MV-4-11 (cell line): ENCODE measurements at regions not wholly inside any gene's neighbourhood (a gene's known extent, or its start where the extent isn't known, plus 50 kb on each side); places are given as distances from the start of the nearest gene placed in this dataset.
"Not testable (repeated sequence)": the region's sequence is repeated elsewhere in the genome, so short reads cannot be mapped to it uniquely, and the experiment has no call there.

Experiments
- DNase-seq: peaks from one replicate; lab custom pipeline; 2025; lab: John Stamatoyannopoulos, UW

DNA sequence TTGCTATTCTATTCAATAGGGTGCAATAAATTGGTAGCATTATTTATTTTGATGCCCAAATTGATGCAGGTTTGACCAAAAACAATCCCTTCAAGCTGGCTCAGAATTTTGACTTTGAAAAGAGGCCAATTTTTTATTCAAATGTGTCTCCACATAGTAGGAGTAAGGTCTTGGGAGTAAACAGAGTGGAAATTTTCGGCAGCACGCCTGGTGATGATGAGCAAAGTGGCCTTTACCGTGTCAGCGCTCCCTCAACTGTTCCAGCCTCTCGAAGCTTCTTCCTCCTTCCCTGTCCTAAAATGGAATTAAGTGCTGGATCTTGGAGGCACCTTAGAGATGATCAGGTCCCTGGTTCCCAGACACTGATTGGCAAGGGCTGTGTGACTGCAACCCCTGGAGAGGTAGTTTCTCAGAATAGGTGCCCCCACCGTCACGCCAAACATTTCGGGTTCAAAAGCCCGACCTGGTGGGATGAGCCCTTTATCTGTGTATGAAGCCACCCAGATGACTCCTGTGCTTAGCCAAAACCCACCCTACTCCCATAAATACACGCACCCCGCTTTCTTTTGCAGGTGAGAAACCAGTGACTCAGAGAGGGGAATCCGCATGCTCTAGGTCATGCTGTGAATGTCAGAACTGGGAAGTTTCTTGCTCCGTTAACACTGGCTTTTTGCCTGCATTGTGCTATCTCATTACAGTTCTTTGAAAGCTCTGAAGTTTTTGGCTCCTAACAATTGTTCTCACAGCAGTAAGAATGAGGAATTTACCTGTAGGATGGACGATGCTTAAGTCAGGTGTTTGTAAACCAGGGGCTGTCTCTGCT lies 89.1 kb downstream of the CRYGS start:
- DNase-seq, result no peak

DNA sequence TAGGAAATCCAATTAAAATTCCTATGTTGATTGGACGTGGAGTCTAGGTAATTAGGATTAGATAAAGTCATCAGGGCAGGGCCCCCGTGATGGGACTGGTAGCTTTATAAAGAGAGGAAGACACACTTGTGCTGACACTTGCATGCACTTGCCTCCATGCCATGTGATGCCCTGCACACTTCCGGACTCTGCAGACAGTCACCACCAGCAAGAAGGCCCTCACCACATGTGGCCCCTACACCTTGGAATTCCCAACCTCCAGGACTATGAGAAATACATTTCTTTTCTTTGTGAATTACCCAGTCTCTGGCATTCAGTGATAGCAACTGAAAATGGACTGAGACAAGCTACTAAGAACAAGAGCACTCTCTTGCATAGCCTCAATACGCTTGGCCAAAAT lies 90.6 kb downstream of the CRYGS start:
- DNase-seq, result no peak

DNA sequence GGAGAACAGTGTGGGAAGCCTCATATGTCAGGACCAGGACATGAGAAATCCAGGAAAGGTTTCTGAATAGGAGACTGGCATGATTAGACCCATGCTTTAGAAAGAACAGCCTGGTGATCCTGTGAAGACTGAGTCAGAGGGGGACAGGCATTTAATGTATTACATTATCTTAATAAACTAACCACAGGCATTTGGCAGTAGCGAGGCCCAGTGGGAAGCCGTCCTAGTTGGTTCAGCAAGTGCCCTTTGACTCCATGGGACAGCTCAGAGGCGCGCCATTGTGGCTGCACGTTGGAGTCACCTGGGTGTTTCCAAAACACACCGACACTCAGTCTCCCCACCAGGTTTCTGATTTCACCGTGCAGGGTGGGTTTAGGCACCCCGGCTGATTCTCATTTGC lies 90.5 kb upstream of the DGKG start:
- no peak for DNase-seq

DNA sequence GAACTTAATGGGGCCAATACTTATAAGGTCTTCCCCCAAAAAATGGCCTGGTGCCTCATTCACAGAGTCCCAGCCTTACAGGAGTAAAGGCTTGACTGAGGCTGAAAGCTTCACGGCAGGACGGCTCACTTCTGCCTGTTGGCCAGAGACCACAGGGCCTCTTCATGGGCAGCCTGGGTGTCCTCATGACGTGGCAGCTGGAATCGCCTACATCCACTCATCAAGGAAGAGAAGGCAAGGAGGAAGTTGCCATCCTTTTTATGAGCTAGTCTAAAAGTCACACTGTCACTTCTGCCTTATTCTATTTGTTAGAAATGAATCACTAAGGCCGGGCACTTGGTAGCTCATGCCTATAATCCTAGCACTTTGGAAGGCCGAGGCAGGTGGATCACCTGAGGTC lies 89.3 kb upstream of the DGKG start:
- DNase-seq, result peak; percentile 64

DNA sequence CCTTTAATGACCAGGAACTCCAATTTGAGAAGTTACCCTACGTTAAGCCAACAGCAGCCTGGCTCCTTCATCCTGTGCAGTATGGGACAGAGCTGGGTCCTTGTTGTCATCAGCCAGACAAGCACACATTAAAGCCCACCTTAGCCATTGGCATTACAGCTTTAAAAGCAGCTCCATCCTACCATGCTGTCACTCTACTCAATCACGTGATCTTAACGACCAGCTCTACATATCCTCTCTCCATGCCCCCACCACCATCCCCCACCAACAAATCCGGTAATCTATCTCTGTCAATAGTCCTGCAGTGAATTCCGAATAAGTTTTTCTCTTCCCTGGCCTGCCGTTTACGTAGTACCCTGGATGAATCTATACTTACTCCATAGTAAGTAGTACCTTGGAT lies 82.9 kb upstream of the DGKG start:
- DNase-seq, result no peak

DNA sequence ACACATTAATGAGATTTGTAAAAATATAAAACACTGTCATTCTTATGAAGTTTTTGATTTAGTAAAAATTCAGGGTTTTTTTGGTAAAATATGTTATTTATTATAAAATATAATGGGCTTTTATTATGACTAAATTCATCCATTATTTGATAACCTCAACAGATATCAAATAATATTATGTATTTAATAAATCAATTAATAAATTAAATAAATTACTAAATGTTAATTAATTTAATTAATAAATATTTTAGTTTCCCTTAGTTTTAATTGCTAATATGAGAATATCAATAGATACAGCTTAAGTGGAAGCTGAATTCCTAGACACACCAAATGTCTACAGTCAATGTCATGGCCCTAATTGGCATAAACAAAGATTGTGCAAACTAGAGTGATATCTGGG lies 82.3 kb upstream of the DGKG start:
- no peak for DNase-seq

DNA sequence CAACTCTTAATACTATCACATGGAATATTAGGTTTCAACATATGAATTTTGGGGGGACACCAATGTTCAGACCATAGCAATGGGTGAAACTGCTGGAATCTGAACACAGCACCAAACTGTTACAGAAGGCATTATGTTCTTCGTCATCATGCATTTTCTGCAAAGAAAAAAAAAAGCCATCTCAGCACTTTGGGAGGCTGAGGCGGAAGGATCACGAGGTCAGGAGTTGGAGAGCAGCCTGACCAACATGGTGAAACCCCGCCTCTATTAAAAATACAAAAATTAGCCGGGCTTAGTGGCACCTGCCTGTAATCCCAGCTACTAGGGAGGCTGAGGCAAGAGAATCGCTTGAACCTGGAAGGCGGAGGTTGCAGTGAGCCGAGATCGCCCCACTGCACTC lies 80.9 kb upstream of the DGKG start:
- not testable (repeated sequence) for DNase-seq

DNA sequence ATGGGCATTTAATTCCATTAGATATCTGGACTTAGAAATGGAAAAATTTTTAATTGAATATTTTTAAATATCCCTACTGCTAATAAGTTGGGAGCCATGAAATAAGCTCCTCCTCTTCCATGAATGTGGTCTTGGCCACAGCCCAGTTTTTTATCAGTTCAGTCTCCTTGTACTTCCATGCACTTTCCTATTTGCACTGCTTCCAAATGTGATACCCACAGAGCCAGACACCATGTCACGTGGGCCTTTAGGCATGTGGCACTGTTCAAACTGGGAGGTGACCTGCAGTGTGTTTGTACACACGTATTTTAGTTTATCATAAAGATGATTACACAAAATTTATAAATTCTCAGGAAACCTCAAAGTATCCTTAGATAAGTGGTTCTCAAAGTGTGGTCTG lies 80.1 kb upstream of the DGKG start:
- no peak for DNase-seq

DNA sequence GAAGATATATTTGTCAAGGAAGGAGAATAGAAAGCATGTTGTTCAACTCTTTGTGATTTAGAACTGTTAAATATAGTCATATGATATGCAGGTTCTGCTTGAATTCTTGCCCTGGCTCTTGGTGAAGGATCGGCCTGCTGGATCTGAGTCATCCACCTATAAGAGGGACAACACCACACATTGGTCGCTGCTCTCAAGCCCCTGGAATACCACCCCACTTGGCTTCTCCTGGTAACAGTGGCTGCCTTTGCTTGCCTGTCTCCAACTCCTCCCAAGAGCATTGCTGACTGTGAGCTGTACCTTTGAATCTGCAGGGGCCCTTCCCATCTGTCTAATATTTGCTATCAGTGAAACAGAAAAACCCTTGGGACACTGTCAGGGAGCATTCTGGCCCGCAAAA lies 78.9 kb upstream of the DGKG start:
- DNase-seq, result no peak

DNA sequence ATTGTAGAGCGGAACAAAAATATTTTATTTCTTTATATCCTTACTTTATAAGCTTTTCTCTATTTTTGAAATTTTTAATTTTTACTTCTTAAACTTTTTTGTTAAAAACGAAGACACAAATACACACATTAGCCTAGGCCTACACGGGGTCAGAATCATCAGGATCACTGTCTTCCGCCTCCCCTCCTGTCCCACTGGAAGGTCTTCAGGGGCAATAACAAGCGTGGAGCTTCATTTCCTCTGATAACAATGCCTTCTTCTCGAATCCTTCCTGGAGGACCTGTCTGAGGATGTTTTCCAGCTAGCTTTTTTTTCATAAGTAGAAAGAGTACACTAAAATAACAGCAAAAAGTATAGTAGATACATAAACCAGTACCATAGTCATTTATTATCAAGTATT lies 77.7 kb upstream of the DGKG start:
- DNase-seq, result no peak

DNA sequence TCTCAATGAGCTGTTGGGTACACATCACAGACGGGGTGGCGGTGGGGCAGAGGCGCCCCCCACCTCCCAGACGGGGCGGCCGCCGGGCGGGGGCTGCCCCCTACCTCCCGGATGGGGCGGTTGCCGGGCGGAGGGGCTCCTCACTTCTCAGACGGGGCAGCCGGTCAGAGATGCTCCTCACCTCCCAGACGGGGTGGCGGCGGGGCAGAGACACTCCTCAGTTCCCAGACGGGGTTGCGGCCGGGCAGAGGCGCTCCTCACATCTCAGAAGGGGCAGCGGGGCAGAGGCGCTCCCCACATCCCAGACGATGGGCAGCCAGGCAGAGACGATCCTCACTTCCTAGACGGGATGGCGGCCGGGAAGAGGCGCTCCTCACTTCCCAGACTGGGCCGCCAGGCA lies 73.3 kb upstream of the DGKG start:
- DNase-seq, result not testable (repeated sequence)

DNA sequence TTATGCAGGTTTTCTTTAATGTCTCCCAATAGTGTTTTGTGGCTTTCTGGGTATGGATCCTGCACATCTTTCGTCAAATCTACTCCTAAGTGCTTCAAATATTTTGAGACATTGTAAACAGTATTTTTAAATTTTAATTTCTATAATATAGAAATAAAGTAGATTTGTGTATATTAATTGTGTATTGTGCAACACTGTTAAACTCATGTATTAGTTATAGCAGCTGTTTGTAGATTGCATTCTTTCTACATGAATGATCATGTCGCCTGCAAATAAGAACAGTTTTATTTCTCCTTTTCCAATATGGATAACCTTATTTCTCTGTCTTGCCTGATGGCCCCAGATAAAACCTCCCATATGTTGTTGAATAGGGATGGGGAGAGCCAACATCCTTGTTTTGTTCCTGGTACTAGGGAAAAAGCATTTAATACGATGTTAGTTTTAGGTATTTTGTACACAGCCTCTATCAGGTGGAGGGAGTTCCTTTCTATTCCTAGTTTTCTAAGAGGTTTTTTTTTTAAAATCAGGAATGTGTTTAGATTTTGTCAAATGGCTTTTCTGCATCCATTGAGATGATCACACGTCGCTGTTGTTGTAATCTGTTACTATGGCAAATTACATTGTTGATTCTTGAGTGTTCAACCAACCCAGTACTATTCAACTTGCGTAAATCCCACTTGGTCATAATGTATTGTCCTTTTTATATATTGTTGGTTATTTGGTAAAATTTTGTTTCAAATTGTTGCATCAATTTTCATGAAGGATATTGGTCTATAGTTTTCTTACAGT lies 71.1 kb upstream of the DGKG start:
- DNase-seq, result no peak

DNA sequence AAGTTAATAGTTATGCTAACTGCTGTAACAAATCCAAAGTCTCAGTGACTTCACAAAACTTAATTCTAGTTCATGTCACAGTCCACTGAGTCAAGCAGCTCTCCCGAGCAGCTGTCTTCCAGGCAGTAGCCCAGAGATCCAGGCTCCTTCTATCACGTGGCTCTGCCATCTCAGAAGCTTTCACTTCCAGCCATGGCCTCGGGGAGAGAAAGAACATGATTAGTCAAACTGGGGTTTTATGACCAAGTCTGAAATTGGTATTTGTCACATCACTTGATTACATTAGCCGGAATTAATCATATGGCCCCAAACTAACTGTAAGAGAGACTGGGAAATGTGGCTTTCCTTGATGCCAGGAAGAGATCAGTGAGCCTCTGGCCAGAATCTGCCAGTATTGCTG lies 70.2 kb upstream of the DGKG start:
- DNase-seq, result peak; percentile 24

DNA sequence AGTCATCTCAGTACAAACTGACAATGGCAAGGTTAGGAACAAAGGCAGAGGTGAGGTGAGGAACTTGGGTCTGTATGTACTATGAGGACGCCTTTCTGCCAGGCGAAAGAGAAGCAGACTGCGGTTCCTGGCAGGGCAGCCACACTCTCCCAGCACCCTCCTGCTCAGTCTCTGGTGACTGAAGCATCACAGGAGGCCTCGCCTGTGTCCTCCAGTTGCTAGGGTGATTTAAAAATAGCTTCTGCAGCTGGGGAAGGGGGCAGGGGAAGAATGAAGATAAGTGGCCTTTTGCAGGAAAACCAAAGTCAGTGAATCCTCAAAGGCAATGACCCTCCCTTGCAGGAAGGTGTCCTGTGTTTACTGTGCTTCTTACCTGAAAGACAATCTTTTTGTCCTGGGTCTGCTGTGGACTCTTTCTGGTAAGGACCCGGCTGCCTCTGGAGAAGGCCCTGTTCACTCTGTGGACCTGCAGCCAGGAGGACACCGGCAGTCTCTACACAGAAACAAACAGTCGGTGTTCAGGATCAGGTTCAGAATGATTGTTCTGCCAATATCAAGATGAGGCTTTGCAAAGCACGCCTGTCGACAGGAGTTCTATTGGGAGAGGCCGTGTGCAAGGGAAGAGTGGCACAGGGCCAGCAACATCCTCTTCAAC lies 65.7 kb upstream of the DGKG start:
- no peak for DNase-seq

DNA sequence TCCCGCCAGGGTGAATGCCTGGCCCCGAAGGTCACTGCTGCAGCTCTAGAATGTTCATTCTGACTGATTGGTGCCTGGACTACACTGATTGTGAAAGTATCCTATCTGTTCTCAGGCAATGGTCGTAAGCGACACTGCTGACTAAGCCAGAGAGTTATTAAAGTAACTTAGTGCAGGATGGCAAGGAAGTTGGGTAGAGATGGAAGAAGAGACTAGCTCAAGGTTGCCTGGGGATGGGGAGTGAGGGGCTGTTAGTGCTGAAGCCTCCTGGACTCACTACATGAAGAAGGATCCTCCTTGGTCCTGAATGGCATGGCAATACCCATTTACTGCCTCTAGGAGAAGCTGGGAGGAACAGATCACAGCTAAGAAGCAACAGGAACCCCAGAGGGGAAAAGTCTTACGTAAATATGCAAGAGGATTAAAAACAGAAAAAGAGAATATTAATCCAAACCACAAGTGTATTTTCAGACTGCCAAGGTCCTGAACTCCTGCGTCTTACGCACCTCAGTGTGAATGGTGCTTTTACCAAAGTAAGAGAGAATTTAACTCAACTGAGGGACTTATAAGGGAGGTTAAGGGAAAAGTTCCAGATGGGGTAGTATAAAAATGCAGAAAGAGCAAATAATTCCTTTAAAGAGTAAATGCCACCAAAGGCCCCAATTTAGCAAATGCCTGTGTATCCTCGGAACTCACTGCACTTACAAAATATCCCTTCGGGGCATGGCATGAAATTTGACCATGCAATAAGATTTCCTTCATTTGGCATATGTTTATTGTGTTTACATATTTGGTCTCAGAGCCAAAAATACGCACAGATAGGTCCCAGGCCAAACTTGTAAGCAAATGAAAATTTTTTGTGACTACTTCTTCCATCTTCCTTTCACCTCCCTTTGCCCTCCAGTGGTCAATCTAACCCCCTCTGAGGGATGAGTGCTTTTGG lies 64.0 kb upstream of the DGKG start:
- peak; percentile 52 for DNase-seq

DNA sequence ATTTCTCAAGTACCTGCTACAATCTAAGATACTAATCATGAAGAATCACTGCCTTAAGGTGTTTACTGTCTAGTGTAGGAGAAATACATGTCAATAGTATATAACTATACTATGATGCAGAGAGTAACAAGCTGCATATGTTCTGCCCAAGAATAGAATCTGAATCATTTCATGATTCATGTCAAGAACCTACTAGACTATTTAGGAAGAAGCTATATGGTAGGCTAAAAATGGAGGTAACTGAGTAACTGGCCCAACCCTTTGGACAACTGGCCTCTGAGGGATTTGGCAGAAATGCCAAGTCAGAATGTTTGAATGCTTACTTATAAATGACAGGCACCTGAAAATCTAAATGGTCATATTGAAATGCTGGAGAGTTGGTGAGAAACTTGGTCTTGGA lies 59.9 kb upstream of the DGKG start:
- no peak for DNase-seq

DNA sequence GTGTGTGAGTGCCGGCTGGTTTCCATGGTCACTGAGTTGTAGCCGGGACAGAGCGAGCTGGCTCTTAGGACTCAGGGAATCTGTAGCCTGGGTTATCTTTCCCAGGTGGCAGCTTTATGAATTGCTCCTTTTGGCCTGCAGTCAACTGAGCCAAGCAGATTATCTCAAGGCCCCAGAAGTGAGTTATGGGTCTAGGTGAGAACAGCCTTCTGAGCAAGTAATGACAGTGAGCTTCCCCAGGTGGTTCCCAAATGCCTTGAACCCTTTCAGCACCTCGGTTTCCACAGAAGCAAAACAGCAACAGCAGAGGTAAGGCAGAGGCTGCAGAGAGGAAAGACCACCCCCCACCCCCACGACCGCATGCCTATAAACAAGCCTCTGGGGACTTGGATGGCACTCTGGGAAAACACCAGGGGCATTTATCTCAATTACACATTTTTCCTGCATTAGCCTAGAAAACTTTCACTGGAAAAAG lies 56.7 kb upstream of the DGKG start:
- no peak for DNase-seq

DNA sequence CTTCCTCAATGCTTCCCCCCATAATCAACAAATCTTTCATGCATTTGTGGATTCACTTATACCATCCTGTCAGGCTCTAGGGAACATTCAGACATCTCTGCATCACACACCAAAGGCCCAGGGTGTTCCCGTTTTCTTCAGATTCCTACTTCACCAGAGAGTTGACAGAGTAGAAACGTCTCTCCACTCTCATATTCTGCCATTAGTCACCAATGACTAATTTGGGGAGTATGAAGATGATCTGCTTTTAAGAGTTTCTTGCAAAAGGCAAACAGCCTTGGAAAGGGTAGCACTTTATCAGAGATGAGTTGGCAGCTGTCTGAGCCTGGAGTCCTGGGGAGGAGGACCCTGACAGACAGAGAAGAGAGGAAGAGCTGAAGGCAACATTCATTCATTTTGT lies 55.8 kb upstream of the DGKG start:
- DNase-seq, result no peak

DNA sequence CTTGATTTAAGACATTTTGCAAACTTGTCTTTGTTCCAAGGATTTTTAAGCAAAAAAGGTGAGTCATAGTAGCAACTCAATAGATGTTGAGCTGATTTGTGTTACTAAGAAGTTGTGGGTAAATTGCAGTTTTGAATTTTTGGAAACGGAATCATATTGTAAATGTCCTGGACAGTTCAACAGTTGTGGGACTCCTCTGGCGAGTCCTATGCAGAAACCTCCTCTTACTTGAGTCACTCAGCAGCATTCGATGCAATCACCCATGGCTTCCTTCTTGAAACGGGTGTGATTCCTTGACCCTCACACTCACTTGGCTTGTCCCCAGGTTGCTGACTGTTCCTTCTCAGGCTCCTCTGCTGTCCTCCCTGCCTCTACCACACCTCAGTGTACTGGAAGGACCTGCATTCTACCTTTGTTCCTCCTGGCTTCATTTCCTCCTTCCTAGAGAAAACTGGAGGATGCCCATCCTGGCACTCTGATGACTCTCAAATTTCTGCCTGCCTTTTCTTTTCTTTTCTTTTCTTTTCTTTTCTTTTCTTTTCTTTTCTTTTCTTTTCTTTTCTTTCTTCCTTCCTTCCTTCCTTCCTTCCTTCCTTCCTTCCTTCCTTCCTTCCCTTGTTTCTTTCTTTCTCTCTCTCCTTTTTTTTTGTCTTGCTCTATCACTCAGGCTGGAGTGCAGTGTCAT lies 52.8 kb upstream of the DGKG start:
- DNase-seq, result no peak

DNA sequence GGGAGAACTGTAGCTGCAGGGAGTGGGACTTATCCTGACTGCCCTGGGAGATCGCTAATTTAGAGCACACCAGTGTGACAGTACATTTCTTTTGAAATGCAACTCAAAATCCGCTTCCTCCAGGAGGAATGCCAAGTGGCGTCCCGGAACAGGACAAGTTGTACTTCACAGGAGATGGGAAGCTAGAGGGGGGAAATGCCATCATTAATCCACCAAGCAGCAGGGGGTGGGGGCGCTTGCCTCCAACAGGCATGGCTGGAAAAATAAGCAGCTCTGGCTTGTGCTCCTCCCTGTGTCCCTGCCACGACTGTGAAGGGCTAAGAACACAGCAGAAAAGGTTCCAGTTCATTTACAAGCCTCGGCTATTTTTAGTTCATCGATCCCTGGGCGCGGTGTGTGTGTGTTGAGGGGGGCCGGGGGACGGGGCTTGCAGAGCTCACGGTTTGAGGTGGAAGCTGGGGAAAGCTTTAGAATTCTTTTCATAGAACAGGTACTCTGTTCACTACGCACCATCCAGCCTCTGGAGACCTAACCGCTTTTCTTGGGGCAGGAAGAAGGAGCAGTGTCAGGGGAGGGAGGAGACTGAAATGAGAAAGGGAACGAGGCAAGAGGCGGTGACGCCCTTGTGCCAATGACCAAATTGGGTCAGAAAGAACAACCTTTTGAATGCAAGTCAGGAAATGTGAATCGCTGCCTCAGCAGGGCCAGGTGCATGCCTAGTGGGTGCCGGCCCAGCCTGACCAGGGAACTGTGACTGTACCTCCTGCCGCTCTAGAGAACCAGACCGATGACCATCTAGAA lies 51.8 kb upstream of the DGKG start:
- DNase-seq, result no peak
